GM19099 (cell line): ENCODE measurements at regions not wholly inside any gene's neighbourhood (a gene's known extent, or its start where the extent isn't known, plus 50 kb on each side); places are given as distances from the start of the nearest gene placed in this dataset.

ENCODE experiments used
- POLR2A ChIP-seq: IDR thresholded peaks from 3 replicates; pipeline ENCODE4 v1.6.1; 2011; ENCODE audit warnings: low read depth; ENCODE audit not compliant: insufficient read length; ENCODE audit errors: extremely low read depth

GRCh38 chr22:22091400-22091878 is 108.9 kb upstream of the TOP3B start:
- no peak for TF ChIP-seq POLR2A

GRCh38 chr22:22090650-22091399 is 108.2 kb upstream of the TOP3B start:
- TF ChIP-seq POLR2A: no peak

- no peak for TF ChIP-seq POLR2A
Observed at GRCh38 chr22:22089459-22090308, 107.1 kb upstream of the TOP3B start.

- TF ChIP-seq POLR2A: no peak
Observed at GRCh38 chr22:22088658-22089458, 106.3 kb upstream of the TOP3B start.

- no peak for TF ChIP-seq POLR2A
Observed at GRCh38 chr22:22087854-22088657, 105.5 kb upstream of the TOP3B start.

GRCh38 chr22:22086501-22087158 is 104.0 kb upstream of the TOP3B start:
- no peak for TF ChIP-seq POLR2A

- TF ChIP-seq POLR2A: no peak
Observed at GRCh38 chr22:22085702-22086500, 103.3 kb upstream of the TOP3B start.

GRCh38 chr22:22084089-22084711 is 101.6 kb upstream of the TOP3B start:
- TF ChIP-seq POLR2A: no peak

- no peak for TF ChIP-seq POLR2A
Observed at GRCh38 chr22:22082960-22083359, 100.4 kb upstream of the TOP3B start.

GRCh38 chr22:22082229-22082835 is 99.7 kb upstream of the TOP3B start:
- no peak for TF ChIP-seq POLR2A

- TF ChIP-seq POLR2A: no peak
Observed at GRCh38 chr22:22080270-22080669, 97.7 kb upstream of the TOP3B start.

GRCh38 chr22:22079404-22080148 is 97.0 kb upstream of the TOP3B start:
- TF ChIP-seq POLR2A: no peak

GRCh38 chr22:22078329-22078728 is 95.7 kb upstream of the TOP3B start:
- TF ChIP-seq POLR2A: no peak
